HG03095 (cell line): ENCODE measurements at regions not wholly inside any gene's neighbourhood (a gene's known extent, or its start where the extent isn't known, plus 50 kb on each side); places are given as distances from the start of the nearest gene placed in this dataset.
A peak's percentile ranks its signal among the peaks of the same experiment; 100 is the strongest.

Experiments
- ATAC-seq: cut with Tn5 transposase; IDR thresholded peaks from one replicate; pipeline ENCODE4 v1.9.1; 2021; ENCODE audit warnings: moderate library complexity; ENCODE audit not compliant: unreplicated experiment

- no peak for ATAC-seq
Measured at GRCh38 chr12:77161944-77162343, 96.6 kb upstream of the E2F7 start.

- no peak for ATAC-seq
Measured at GRCh38 chr12:77160931-77161330, 95.6 kb upstream of the E2F7 start.

DNA sequence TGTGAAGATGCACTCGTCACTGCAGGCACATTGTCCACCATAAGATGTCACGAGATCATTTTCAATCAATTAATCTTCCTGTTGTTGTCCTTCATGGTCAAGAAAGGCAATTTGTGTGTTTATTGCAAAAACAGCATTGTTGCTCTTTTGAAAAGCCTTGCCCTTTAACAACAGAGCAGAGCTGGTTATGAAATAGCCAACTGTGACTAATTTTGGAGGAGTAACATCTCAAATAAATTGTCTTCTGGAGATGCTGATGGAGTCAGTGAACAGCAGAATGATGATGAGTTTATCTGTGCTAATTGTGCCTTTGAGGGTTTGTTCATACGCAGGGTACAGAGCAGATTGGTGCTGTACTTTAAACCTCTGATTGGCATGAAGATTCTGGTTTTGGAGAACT, 88.3 kb upstream of the E2F7 start:
- no peak for ATAC-seq

GRCh38 chr12:77152623-77153193, 87.3 kb upstream of the E2F7 start:
- no peak for ATAC-seq

DNA sequence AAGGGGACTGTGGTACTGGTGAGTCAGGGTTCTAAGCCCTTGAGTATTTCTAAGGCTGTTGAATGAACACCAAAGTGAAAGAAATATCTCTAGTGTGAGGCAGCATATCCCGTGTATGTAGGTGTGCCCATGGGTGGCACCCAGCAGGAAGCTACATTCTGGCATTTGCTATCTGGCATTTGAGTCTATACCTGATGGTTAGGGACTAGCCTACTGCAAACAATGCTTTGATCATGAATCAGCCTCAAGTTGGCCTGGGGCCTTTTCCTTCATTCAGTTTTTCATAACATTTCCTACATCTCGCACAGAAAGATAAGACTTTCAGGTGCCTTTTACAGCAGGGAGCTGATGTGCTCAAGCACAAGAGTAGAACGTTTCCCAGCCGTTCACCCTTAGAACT, 85.7 kb upstream of the E2F7 start:
- no peak for ATAC-seq

GRCh38 chr12:77133566-77133965, 68.2 kb upstream of the E2F7 start:
- no peak for ATAC-seq

- ATAC-seq, result no peak
Measured at GRCh38 chr12:77131977-77132490, 66.7 kb upstream of the E2F7 start.

GRCh38 chr12:77130193-77130592, 64.8 kb upstream of the E2F7 start:
- ATAC-seq, result no peak

- peak; percentile 64 for ATAC-seq
Measured at GRCh38 chr12:77124767-77125166, 59.4 kb upstream of the E2F7 start.

DNA sequence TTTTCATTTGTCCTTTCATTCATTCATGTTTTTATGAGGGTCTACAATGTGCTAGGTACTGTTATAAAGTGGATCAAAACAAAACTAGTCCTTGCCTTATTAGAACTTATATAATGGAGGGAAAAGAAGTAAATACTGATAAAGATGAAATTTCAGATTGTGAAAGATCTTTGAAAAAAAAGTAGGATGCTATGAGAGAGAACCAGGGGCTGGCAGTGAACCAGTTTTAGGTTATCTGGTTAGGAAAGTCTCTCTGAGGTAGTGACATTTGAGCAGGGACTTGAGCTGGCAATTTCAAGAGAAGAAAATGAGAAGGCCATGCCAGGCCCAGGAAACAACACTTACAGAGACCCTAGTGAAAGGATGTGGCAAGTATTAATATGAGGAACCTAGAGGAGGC, 57.3 kb upstream of the E2F7 start:
- ATAC-seq, result no peak

DNA sequence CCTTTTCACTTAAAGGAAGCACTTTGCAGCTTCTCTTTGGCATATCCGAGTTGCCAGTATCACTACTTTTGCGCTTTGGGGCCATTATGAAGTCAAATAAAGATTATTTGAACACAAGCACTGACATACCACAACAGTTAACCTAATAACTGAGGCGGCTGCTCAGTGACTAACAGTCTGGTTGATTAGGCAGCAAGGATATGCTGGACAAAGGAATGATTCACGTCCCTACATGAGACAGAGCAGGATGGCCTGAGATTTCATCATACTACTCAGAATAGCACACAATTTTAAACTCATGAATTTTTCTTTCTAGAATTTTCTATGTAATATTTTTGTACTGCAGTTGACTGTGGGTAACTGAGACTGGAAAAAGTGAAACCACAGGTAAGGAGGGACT, 56.9 kb upstream of the E2F7 start:
- ATAC-seq, result no peak

- no peak for ATAC-seq
Measured at GRCh38 chr12:77120156-77121085, 55.1 kb upstream of the E2F7 start.

- ATAC-seq, result no peak
Measured at GRCh38 chr12:77118696-77119095, 53.3 kb upstream of the E2F7 start.

- ATAC-seq, result no peak
Measured at GRCh38 chr12:77116277-77116676, 50.9 kb upstream of the E2F7 start.

- no peak for ATAC-seq
Measured at GRCh38 chr12:77115471-77115870, 50.1 kb upstream of the E2F7 start.
